ENCODE measurements at regions not wholly inside any gene's neighbourhood (a gene's known extent, or its start where the extent isn't known, plus 50 kb on each side); places are given as distances from the start of the nearest gene placed in this dataset.

GRCh38 chr16:73543331-73543969, 495.5 kb upstream of the ZFHX3 start:
- FAIRE-seq, result no peak
- no peaks in the 10 kb centered on the region for H3K9me3 ChIP-seq (ENCODE audit: control insufficient read depth, low read depth, low read length)
- H3K9ac ChIP-seq (ENCODE audit: control insufficient read depth, extremely low read depth, insufficient read depth, low read length), result no peak overlapping the region
- H3K4me1 ChIP-seq (ENCODE audit: control insufficient read depth, extremely low read depth, insufficient read depth, low read length), result no peaks in the 10 kb centered on the region
- no peak overlapping the region for H2AFZ ChIP-seq (ENCODE audit: control insufficient read depth, low read length)
- peaks cover 7% of the 10 kb centered on the region for H3K27me3 ChIP-seq (ENCODE audit: control insufficient read depth, extremely low read depth, insufficient read depth, low read length)
- no peaks in the 10 kb centered on the region for H3K79me2 ChIP-seq (ENCODE audit: control insufficient read depth, insufficient read depth, low read length)
- TF ChIP-seq EZH2 (IDR thresholded peaks at IDR 0.05; ENCODE audit: low read length), result no peak
- H3K9me1 ChIP-seq (ENCODE audit: control insufficient read depth, extremely low read depth, insufficient read depth, low read length), result no peaks in the 10 kb centered on the region
- H4K20me1 ChIP-seq (ENCODE audit: control insufficient read depth, extremely low read depth, insufficient read depth, low read length), result no peaks in the 10 kb centered on the region
- H3K36me3 ChIP-seq (ENCODE audit: control insufficient read depth in 2 of 2, extremely low read depth in 1 of 2, insufficient read depth in 2 of 2, low read length in 2 of 2), result no peaks in the 10 kb centered on the region
- dilution Hi-C loops (cut with MboI; ENCODE audit: extremely low pct_ligation_motif_present, low sequenced_read_pairs), result no loop called here
- no peak overlapping the region for H3K27ac ChIP-seq (ENCODE audit: control insufficient read depth, insufficient read depth, low read length)
- no peak for DNase-seq (ENCODE audit: low read depth, low spot score)
- H3K4me3 ChIP-seq (ENCODE audit: control insufficient read depth in 2 of 3, extremely low read depth in 1 of 3, insufficient read depth in 2 of 3, low read depth in 1 of 3, low read length in 3 of 3), result no peak overlapping the region
- no peak overlapping the region for H3K4me2 ChIP-seq (ENCODE audit: control insufficient read depth, extremely low read depth, insufficient read depth, low read depth, low read length)

GRCh38 chr16:73542885-73543284, 495.0 kb upstream of the ZFHX3 start:
- no peaks in the 10 kb centered on the region for H4K20me1 ChIP-seq (ENCODE audit: control insufficient read depth, extremely low read depth, insufficient read depth, low read length)
- no peaks in the 10 kb centered on the region for H3K79me2 ChIP-seq (ENCODE audit: control insufficient read depth, insufficient read depth, low read length)
- FAIRE-seq (no peak), DNase-seq (ENCODE audit: low read depth, low spot score) (no peak)
- H3K4me3 ChIP-seq (ENCODE audit: control insufficient read depth in 2 of 3, extremely low read depth in 1 of 3, insufficient read depth in 2 of 3, low read depth in 1 of 3, low read length in 3 of 3), result no peak overlapping the region
- H3K4me1 ChIP-seq (ENCODE audit: control insufficient read depth, extremely low read depth, insufficient read depth, low read length), result no peaks in the 10 kb centered on the region
- TF ChIP-seq EZH2 (IDR thresholded peaks at IDR 0.05; ENCODE audit: low read length), result no peak
- TF ChIP-seq, protein P1, sequence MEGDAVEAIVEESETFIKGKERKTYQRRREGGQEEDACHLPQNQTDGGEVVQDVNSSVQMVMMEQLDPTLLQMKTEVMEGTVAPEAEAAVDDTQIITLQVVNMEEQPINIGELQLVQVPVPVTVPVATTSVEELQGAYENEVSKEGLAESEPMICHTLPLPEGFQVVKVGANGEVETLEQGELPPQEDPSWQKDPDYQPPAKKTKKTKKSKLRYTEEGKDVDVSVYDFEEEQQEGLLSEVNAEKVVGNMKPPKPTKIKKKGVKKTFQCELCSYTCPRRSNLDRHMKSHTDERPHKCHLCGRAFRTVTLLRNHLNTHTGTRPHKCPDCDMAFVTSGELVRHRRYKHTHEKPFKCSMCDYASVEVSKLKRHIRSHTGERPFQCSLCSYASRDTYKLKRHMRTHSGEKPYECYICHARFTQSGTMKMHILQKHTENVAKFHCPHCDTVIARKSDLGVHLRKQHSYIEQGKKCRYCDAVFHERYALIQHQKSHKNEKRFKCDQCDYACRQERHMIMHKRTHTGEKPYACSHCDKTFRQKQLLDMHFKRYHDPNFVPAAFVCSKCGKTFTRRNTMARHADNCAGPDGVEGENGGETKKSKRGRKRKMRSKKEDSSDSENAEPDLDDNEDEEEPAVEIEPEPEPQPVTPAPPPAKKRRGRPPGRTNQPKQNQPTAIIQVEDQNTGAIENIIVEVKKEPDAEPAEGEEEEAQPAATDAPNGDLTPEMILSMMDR (optimal IDR thresholded peaks at IDR 0.05 in 1 of 3, IDR thresholded peaks at IDR 0.05 in 1 of 3, conservative IDR thresholded peaks at IDR 0.05 in 1 of 3; ENCODE audit: extremely low read depth in 1 of 3, insufficient read depth in 2 of 3, low read length in 3 of 3), result no peak
- no peak overlapping the region for H3K4me2 ChIP-seq (ENCODE audit: control insufficient read depth, extremely low read depth, insufficient read depth, low read depth, low read length)
- no peak overlapping the region for H2AFZ ChIP-seq (ENCODE audit: control insufficient read depth, low read length)
- no peak overlapping the region for H3K27ac ChIP-seq (ENCODE audit: control insufficient read depth, insufficient read depth, low read length)
- H3K9me1 ChIP-seq (ENCODE audit: control insufficient read depth, extremely low read depth, insufficient read depth, low read length), result no peaks in the 10 kb centered on the region
- dilution Hi-C loops (cut with MboI; ENCODE audit: extremely low pct_ligation_motif_present, low sequenced_read_pairs), result no loop called here
- H3K9ac ChIP-seq (ENCODE audit: control insufficient read depth, extremely low read depth, insufficient read depth, low read length), result no peak overlapping the region
- H3K9me3 ChIP-seq (ENCODE audit: control insufficient read depth, low read depth, low read length), result no peaks in the 10 kb centered on the region
- peaks cover 7% of the 10 kb centered on the region for H3K27me3 ChIP-seq (ENCODE audit: control insufficient read depth, extremely low read depth, insufficient read depth, low read length)
- H3K36me3 ChIP-seq (ENCODE audit: control insufficient read depth in 2 of 2, extremely low read depth in 1 of 2, insufficient read depth in 2 of 2, low read length in 2 of 2), result no peaks in the 10 kb centered on the region

DNA sequence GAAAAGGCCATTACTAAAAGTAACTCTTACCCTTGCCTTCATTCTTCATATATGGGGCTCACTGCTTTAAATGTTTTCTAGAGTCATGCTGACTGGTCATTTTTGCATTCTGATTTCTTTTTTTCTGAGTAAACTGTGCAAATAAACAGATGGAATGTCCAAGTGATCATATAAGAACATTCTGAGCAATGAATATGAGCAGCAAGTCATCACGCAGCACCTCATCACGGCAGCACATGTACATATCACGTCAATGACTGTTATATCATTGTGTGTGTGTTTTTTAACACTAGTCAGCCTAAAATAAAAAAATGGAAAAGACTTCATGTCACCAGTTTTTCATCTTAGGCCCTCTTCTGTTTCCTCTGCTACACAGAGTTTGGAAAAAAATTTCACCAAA, 490.0 kb upstream of the ZFHX3 start:
- dilution Hi-C loops (cut with MboI; ENCODE audit: extremely low pct_ligation_motif_present, low sequenced_read_pairs), result no loop called here
- no peaks in the 10 kb centered on the region for H3K9me3 ChIP-seq (ENCODE audit: control insufficient read depth, low read depth, low read length)
- no peak overlapping the region for H3K27ac ChIP-seq (ENCODE audit: control insufficient read depth, insufficient read depth, low read length)
- no peak overlapping the region for H3K4me3 ChIP-seq (ENCODE audit: control insufficient read depth in 2 of 3, extremely low read depth in 1 of 3, insufficient read depth in 2 of 3, low read depth in 1 of 3, low read length in 3 of 3)
- no peak overlapping the region for H2AFZ ChIP-seq (ENCODE audit: control insufficient read depth, low read length)
- H3K4me1 ChIP-seq (ENCODE audit: control insufficient read depth, extremely low read depth, insufficient read depth, low read length), result no peaks in the 10 kb centered on the region
- no peaks in the 10 kb centered on the region for H3K79me2 ChIP-seq (ENCODE audit: control insufficient read depth, insufficient read depth, low read length)
- DNase-seq (ENCODE audit: low read depth, low spot score), result no peak
- H3K4me2 ChIP-seq (ENCODE audit: control insufficient read depth, extremely low read depth, insufficient read depth, low read depth, low read length), result no peak overlapping the region
- no peak overlapping the region for H3K9ac ChIP-seq (ENCODE audit: control insufficient read depth, extremely low read depth, insufficient read depth, low read length)
- TF ChIP-seq, protein P1 (optimal IDR thresholded peaks at IDR 0.05 in 1 of 3, IDR thresholded peaks at IDR 0.05 in 1 of 3, conservative IDR thresholded peaks at IDR 0.05 in 1 of 3; ENCODE audit: extremely low read depth in 1 of 3, insufficient read depth in 2 of 3, low read length in 3 of 3), result no peak
- TF ChIP-seq EZH2 (IDR thresholded peaks at IDR 0.05; ENCODE audit: low read length), result no peak
- no peaks in the 10 kb centered on the region for H3K9me1 ChIP-seq (ENCODE audit: control insufficient read depth, extremely low read depth, insufficient read depth, low read length)
- H4K20me1 ChIP-seq (ENCODE audit: control insufficient read depth, extremely low read depth, insufficient read depth, low read length), result no peaks in the 10 kb centered on the region
- H3K27me3 ChIP-seq (ENCODE audit: control insufficient read depth, extremely low read depth, insufficient read depth, low read length), result no peaks in the 10 kb centered on the region
- H3K36me3 ChIP-seq (ENCODE audit: control insufficient read depth in 2 of 2, extremely low read depth in 1 of 2, insufficient read depth in 2 of 2, low read length in 2 of 2), result no peaks in the 10 kb centered on the region
- no peak for FAIRE-seq

Measured in keratinocyte (primary cell).